ENCODE measurements at regions not wholly inside any gene's neighbourhood (a gene's known extent, or its start where the extent isn't known, plus 50 kb on each side); places are given as distances from the start of the nearest gene placed in this dataset.

DNA sequence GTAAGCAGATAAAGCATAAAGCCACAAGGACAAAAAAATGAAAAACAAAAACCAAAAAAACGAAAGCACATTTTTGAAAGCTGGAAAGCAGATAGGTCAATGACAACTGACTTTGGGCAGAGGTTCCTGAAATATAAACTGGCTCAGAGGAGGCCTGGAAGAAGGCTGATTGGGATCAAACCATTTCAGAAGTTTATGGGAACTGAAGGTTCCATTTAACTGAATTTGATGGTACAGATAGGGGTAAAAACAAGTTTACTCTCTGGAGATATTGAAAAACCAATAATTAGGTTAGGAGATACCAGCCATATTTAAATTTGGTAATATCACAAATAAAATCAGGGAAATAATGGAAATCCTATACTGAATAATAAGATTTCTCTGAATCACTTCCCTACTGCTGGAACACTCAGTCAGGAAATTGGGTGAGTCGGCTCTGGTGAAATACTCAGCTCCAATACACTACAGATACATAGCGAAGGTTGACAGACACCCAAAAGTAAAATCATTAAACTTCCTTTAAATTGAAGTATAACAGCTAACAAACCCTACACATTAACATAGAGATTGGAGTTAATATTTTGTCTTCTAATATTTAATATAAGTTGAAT is 1584.3 kb downstream of the STIM2 start:
- BruUV-seq (replicated peaks), result no TSS peak
- intact Hi-C loops (cut with micrococcal nuclease; ENCODE audit: unreplicated experiment), result no loop called here
- POLR2A ChIA-PET (ENCODE audit: unreplicated experiment), result no interaction called here
- Histone ChIP-seq H3K9me2 (ENCODE audit: insufficient read depth) (no peaks in the 10 kb centered on the region; the same call in 1 of the 2 replicates), H4K20me1 (ENCODE audit: insufficient read depth) (no peaks in the 10 kb centered on the region), H3K9me3 (ENCODE audit: insufficient read depth, low read depth) (no peaks in the 10 kb centered on the region; the same call in 1 of the 2 replicates), H3F3A (ENCODE audit: insufficient read depth, low read depth) (no peaks in the 10 kb centered on the region), H3K4me1 (replicated peaks; ENCODE audit: insufficient read depth) (no peaks in the 10 kb centered on the region), H3K4me3 (no peak overlapping the region), H3K36me3 (ENCODE audit: low read depth) (no peaks in the 10 kb centered on the region), H3K79me2 (ENCODE audit: low read depth) (no peaks in the 10 kb centered on the region), H3K27ac (no peak overlapping the region), H2AFZ (no peak overlapping the region), H3K4me2 (no peak overlapping the region), H3K27me3 (ENCODE audit: insufficient read depth, low read depth) (no peaks in the 10 kb centered on the region)
- TF ChIP-seq EZH2 (IDR thresholded peaks at IDR 0.05; ENCODE audit: low read depth), result no peak
- TF ChIP-seq CTCF (conservative IDR thresholded peaks at IDR 0.05), result no peak
- no peak for DNase-seq
- CTCF ChIA-PET, result no interaction called here

DNA sequence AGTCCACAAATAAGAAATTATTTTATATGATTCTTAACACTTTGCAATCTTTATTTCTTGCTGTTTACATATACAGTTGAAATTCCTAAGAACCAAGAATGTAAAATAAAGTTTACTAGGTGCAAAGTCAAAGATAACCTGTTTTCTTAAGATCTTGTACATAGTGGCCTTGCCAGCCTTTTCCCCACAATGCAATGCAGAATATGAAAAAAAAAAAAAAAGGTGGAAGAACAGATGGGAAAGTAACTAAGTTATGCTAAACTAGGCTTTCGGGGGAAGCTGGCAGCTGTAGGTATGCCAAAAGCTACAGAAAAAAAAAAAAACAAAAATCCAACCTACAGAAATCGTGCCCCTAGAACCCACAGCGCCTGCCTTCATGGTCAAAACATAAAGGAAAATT is 1588.4 kb downstream of the STIM2 start:
- Histone ChIP-seq H3K27ac (no peak overlapping the region), H3F3A (ENCODE audit: insufficient read depth, low read depth) (no peaks in the 10 kb centered on the region), H3K27me3 (ENCODE audit: insufficient read depth, low read depth) (no peaks in the 10 kb centered on the region), H3K79me2 (ENCODE audit: low read depth) (no peaks in the 10 kb centered on the region), H3K4me3 (no peak overlapping the region), H3K9me3 (ENCODE audit: insufficient read depth, low read depth) (no peaks in the 10 kb centered on the region), H4K20me1 (ENCODE audit: insufficient read depth) (no peaks in the 10 kb centered on the region), H3K4me2 (peak overlapping the region; percentile 39; the same call in 1 of the 2 replicates), H3K36me3 (ENCODE audit: low read depth) (no peaks in the 10 kb centered on the region), H2AFZ (peak overlapping the region; percentile 53; the same call in 1 of the 2 replicates), H3K4me1 (replicated peaks; ENCODE audit: insufficient read depth) (no peaks in the 10 kb centered on the region), H3K9me2 (ENCODE audit: insufficient read depth) (no peaks in the 10 kb centered on the region; the same call in 1 of the 2 replicates)
- ChIA-PET CTCF (interaction anchor here (0.7 kb wide), 1 partner anchor 764 kb away, joined by 3 read pairs; no protein-coding TSS in a partner anchor), POLR2A (ENCODE audit: unreplicated experiment) (no interaction called here)
- TF ChIP-seq CTCF (conservative IDR thresholded peaks at IDR 0.05) (no peak), EZH2 (IDR thresholded peaks at IDR 0.05; ENCODE audit: low read depth) (no peak)
- intact Hi-C loops (cut with micrococcal nuclease; ENCODE audit: unreplicated experiment), result no loop called here
- DNase-seq, result no peak
- no TSS peak for BruUV-seq (replicated peaks)

DNA sequence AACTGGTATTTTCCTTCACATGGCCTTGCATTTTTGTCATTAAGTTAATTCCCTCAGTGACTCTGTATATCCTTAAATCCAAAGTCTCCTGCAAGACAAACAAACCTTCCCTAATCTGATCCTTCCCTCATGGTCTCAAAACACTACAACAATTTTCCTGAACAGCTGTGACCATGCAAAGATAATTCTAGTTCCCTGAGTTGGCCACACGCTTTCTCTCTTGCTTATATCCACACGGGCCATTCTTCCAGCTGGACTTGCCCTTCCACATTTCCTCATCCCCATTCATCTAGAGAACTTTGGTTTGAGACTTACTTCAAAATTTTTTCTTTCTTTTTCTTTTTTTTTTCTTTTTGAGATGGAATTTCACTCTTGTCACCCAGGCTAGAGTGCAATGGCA is 1590.7 kb downstream of the STIM2 start:
- TF ChIP-seq CTCF (conservative IDR thresholded peaks at IDR 0.05) (no peak), EZH2 (IDR thresholded peaks at IDR 0.05; ENCODE audit: low read depth) (no peak)
- no peaks in the 10 kb centered on the region for H3K9me3 ChIP-seq (ENCODE audit: insufficient read depth, low read depth)
- H3K36me3 ChIP-seq (ENCODE audit: low read depth), result no peaks in the 10 kb centered on the region
- H3K4me1 ChIP-seq (replicated peaks; ENCODE audit: insufficient read depth), result no peaks in the 10 kb centered on the region
- no peak for DNase-seq
- H4K20me1 ChIP-seq (ENCODE audit: insufficient read depth), result no peaks in the 10 kb centered on the region
- CTCF ChIA-PET, result no interaction called here
- POLR2A ChIA-PET (ENCODE audit: unreplicated experiment), result no interaction called here
- no peaks in the 10 kb centered on the region for H3K27me3 ChIP-seq (ENCODE audit: insufficient read depth, low read depth)
- H3K79me2 ChIP-seq (ENCODE audit: low read depth), result no peaks in the 10 kb centered on the region
- H3K4me3 ChIP-seq, result no peak overlapping the region
- intact Hi-C loops (cut with micrococcal nuclease; ENCODE audit: unreplicated experiment), result no loop called here
- H2AFZ ChIP-seq, result no peak overlapping the region
- H3K27ac ChIP-seq, result no peak overlapping the region
- H3K9me2 ChIP-seq (ENCODE audit: insufficient read depth), result no peaks in the 10 kb centered on the region
- no peaks in the 10 kb centered on the region for H3F3A ChIP-seq (ENCODE audit: insufficient read depth, low read depth)
- no TSS peak for BruUV-seq (replicated peaks)
- H3K4me2 ChIP-seq, result no peak overlapping the region
